K562 (cell line): ENCODE measurements at regions not wholly inside any gene's neighbourhood (a gene's known extent, or its start where the extent isn't known, plus 50 kb on each side); places are given as distances from the start of the nearest gene placed in this dataset.

Source experiments
- ATAC-seq: fragments of 200-7000 bp; cut with Tn5 transposase; 3 replicates; pipeline ENCODE4 v1.9.1; 2020; ENCODE audit warnings: moderate library complexity
- BruUV-seq: library from RNA; stranded (reverse); fragments of 400-500 nt; replicated peaks from 2 replicates; lab custom pipeline; 2021; lab: Mats Ljungman, UMichigan
- CTCF ChIA-PET: fragments of 300-600 bp; formaldehyde crosslinking; extraction: SDS; loops from one replicate; lab custom pipeline; 2021; ENCODE audit warnings: low intra/inter-chr PET ratio; lab: Yijun Ruan, JAX
- POLR2A ChIA-PET: fragments of 300-600, 350-650 bp; sonication (Branson Sonifier 250); formaldehyde crosslinking; extraction: SDS; loops from one replicate; lab custom pipeline; 2021; ENCODE audit warnings: antibody characterized with exemption, inconsistent platforms; lab: Yijun Ruan, JAX
- DNase-seq, 4 experiments: peaks; one replicate each; pipeline versions ENCODE4 v3.0.0 to v3.0.0-alpha.2; 2011 to 2018; ENCODE audit warnings: low spot score in 3 of 4, mixed read lengths in 3 of 4; ENCODE audit errors: extremely low read depth in 1 of 4
- FAIRE-seq: peaks from 2 replicates; lab custom pipeline; 2011; peaks lifted over from hg19 to GRCh38; lab: Jason Lieb, UNC
- H2AFZ ChIP-seq: 2 replicates; pipeline ENCODE4 v1.6.0; 2011; ENCODE audit warnings: low read depth, low read length, control low read depth, inconsistent platforms
- H3K27ac ChIP-seq: fragments of 200-600 bp; 3 replicates; pipeline ENCODE4 v1.8.0; 2011; ENCODE audit warnings: low read depth, mild to moderate bottlenecking, control low read depth, inconsistent platforms, low read length, moderate library complexity, mixed read lengths; ENCODE audit errors: extremely low read depth
- H3K27me3 ChIP-seq, 2 experiments: fragments of 300-600 bp in 1 of 2; 2 replicates in 1 of 2; 3 replicates in 1 of 2; pipeline versions ENCODE4 v1.6.0 to v1.8.0; 2011; ENCODE audit warnings: inconsistent platforms in 2 of 2, low read length in 2 of 2, mild to moderate bottlenecking in 1 of 2, mixed read lengths in 1 of 2, moderate library complexity in 1 of 2; ENCODE audit not compliant: control insufficient read depth in 2 of 2, insufficient read depth in 2 of 2
- H3K36me3 ChIP-seq: fragments of 300-600 bp; 3 replicates; pipeline ENCODE4 v1.8.0; 2011; ENCODE audit warnings: mild to moderate bottlenecking, low read length, inconsistent platforms; ENCODE audit not compliant: control insufficient read depth, insufficient read depth
- H3K4me1 ChIP-seq, 2 experiments: fragments of 200-600 bp in 1 of 2; replicated peaks in 1 of 2; 2 replicates in 1 of 2; 3 replicates in 1 of 2; pipeline versions ENCODE4 v1.5.1 to v1.8.0; 2011; ENCODE audit warnings: inconsistent platforms in 2 of 2, low read length in 2 of 2, mild to moderate bottlenecking in 1 of 2, mixed read lengths in 1 of 2, moderate library complexity in 1 of 2; ENCODE audit not compliant: control insufficient read depth in 2 of 2, insufficient read depth in 2 of 2
- H3K4me2 ChIP-seq: 2 replicates; pipeline ENCODE4 v1.6.1; 2011; ENCODE audit warnings: low read length, control low read depth, inconsistent platforms, mixed read lengths; ENCODE audit not compliant: insufficient read depth
- H3K4me3 ChIP-seq: fragments of 200-600 bp; sonication (generic), shearing (Covaris generic); 2 replicates; pipeline ENCODE4 v1.5.1; 2016; ENCODE audit warnings: control low read depth, inconsistent platforms
- H3K79me2 ChIP-seq: fragments of 200-600 bp; 3 replicates; pipeline ENCODE4 v1.8.0; 2011; ENCODE audit warnings: low read length, inconsistent platforms; ENCODE audit not compliant: control insufficient read depth, insufficient read depth
- H3K9ac ChIP-seq, 2 experiments: 2 replicates each; pipeline versions ENCODE4 v1.6.0 to v1.6.1; 2011; ENCODE audit warnings: low read depth in 2 of 2, low read length in 2 of 2, control low read depth in 1 of 2, inconsistent platforms in 1 of 2, mild to moderate bottlenecking in 1 of 2, mixed read lengths in 1 of 2; ENCODE audit not compliant: insufficient read depth in 1 of 2
- H3K9me1 ChIP-seq: one replicate; pipeline ENCODE4 v1.6.0; 2011; ENCODE audit warnings: inconsistent platforms, mild to moderate bottlenecking, low read length, moderate library complexity; ENCODE audit not compliant: control insufficient read depth, insufficient read depth
- H3K9me3 ChIP-seq: replicated peaks from 2 replicates; pipeline ENCODE4 v1.5.1; 2011; ENCODE audit warnings: low read depth, low read length, inconsistent platforms; ENCODE audit not compliant: control insufficient read depth, insufficient read depth
- H4K20me1 ChIP-seq: replicated peaks from 2 replicates; pipeline ENCODE4 v1.6.1; 2011; ENCODE audit warnings: low read length, inconsistent platforms, mixed read lengths; ENCODE audit not compliant: control insufficient read depth, insufficient read depth
- NCOA6 ChIP-seq: fragments of 450-650 bp; IDR thresholded peaks from 2 replicates; pipeline ENCODE4 v1.6.1; 2017; ENCODE audit warnings: mild to moderate bottlenecking
- NR4A1 ChIP-seq, 2 experiments: fragments of 250-450 bp in 1 of 2; fragments of 450-650 bp in 1 of 2; sonication (Bioruptor Pico) in 1 of 2; IDR thresholded peaks; 2 replicates each; pipeline versions ENCODE4 v1.4.0 to v1.6.1; 2016 to 2020; ENCODE audit warnings: mild to moderate bottlenecking in 2 of 2, missing compliant biosample characterization in 1 of 2, missing genetic modification characterization in 1 of 2, moderate library complexity in 1 of 2
- PTBP1 ChIP-seq: fragments of 200-400 bp; formaldehyde crosslinking; IDR thresholded peaks from 2 replicates; pipeline ENCODE4 v1.6.1; 2017; ENCODE audit warnings: low read depth, low read length
- RBFOX2 ChIP-seq: fragments of 200-400 bp; formaldehyde crosslinking; IDR thresholded peaks from 2 replicates; pipeline ENCODE4 v1.6.1; 2017; ENCODE audit warnings: low read depth, mild to moderate bottlenecking, low read length, moderate library complexity
- SIN3A ChIP-seq, 2 experiments: fragments of 150-350 bp in 1 of 2; IDR thresholded peaks; 2 replicates each; pipeline ENCODE4 v1.6.1; 2011 to 2016; ENCODE audit warnings: borderline replicate concordance in 2 of 2, low read depth in 2 of 2, low read length in 2 of 2, mild to moderate bottlenecking in 2 of 2, moderate library complexity in 2 of 2; ENCODE audit not compliant: control insufficient read depth in 1 of 2
- TARDBP ChIP-seq: fragments of 450-650 bp; IDR thresholded peaks from 2 replicates; pipeline ENCODE4 v1.6.1; 2016
- TOE1 ChIP-seq, 2 experiments: fragments of 450-650 bp in 1 of 2; sonication (generic) in 1 of 2; formaldehyde crosslinking in 1 of 2; IDR thresholded peaks; 2 replicates each; pipeline versions ENCODE4 v1.7.1 to v1.8.0; 2016 to 2022; ENCODE audit warnings: borderline replicate concordance in 2 of 2, mild to moderate bottlenecking in 2 of 2, antibody characterized with exemption in 1 of 2, inconsistent platforms in 1 of 2, low read depth in 1 of 2, missing genetic modification reagents in 1 of 2, moderate library complexity in 1 of 2
- U2AF1 ChIP-seq: fragments of 200-400 bp; formaldehyde crosslinking; optimal IDR thresholded peaks from 2 replicates; pipeline ENCODE3; 2017; ENCODE audit warnings: mild to moderate bottlenecking, low read depth, low read length, moderate library complexity
- ZC3H8 ChIP-seq: fragments of 450-650 bp; IDR thresholded peaks from 2 replicates; pipeline ENCODE4 v1.6.1; 2017
- ZNF121 ChIP-seq: sonication (generic); formaldehyde crosslinking; conservative IDR thresholded peaks from 2 replicates; pipeline ENCODE4 v1.8.0; 2022; ENCODE audit warnings: missing genetic modification reagents
- ZNF174 ChIP-seq: fragments of 250-450 bp; sonication (Bioruptor Pico); IDR thresholded peaks from 2 replicates; pipeline ENCODE4 v1.4.0; 2020; ENCODE audit warnings: mild to moderate bottlenecking
- ZNF217 ChIP-seq: sonication (generic); formaldehyde crosslinking; IDR thresholded peaks from 2 replicates; pipeline ENCODE4 v1.8.0; 2022; ENCODE audit warnings: mild to moderate bottlenecking, missing genetic modification reagents
- WGBS: fragments of 100-300 bp; shearing (Covaris generic); methylation state at CpG from one replicate; pipeline ENCODE4 v1.1.6; 2016; ENCODE audit warnings: low coverage, mixed read lengths; ENCODE audit not compliant: insufficient coverage; ENCODE audit errors: missing lambda C conversion rate; 5-methylcytosine and 5-hydroxymethylcytosine counted together
- in situ Hi-C: fragments of 300-500 bp; cut with MboI; formaldehyde crosslinking; loops from 4 replicates; pipeline ENCODE4 v1.15.0; 2018; ENCODE audit warnings: inconsistent platforms, mixed read lengths
- intact Hi-C: fragments of 100-400 bp; cut with micrococcal nuclease; formaldehyde crosslinking; loops from 2 replicates; pipeline ENCODE4 v1.14.2; 2022
- TF ChIP-seq, protein P1 (sequence below): fragments of 250-450 bp; sonication (Bioruptor Pico); IDR thresholded peaks from 2 replicates; pipeline ENCODE4 v1.8.0; 2021; ENCODE audit warnings: moderate library complexity, mild to moderate bottlenecking, inconsistent platforms
- TF ChIP-seq, protein P2 (sequence below): fragments of 450-650 bp; conservative IDR thresholded peaks from 2 replicates; pipeline ENCODE4 v1.6.1; 2016; ENCODE audit warnings: missing genetic modification characterization, low read depth, mild to moderate bottlenecking, control low read depth, missing compliant biosample characterization
- TF ChIP-seq, protein P3 (sequence below): IDR thresholded peaks from 3 replicates; pipeline ENCODE4 v1.6.1; 2011; ENCODE audit warnings: borderline replicate concordance, mild to moderate bottlenecking; ENCODE audit not compliant: insufficient read length, insufficient read depth

DNA sequence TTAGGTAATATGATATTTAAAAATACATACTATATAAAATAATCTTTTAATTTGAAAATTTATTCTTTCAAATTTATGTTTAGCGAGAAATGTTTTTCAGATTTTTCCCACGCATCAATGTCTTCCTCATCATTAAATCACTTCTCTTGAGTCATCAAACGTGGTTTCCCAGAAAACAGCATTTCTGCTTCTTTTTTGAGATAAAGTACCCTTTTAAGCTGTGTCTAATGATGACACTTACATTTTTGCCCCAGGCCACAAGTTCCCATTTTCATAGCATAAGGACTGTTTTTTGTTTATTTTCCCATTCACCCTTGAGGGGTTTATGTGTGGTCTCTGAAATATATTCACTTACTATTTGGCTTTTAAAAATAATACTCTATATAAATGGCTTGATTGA lies 139.0 kb upstream of the HS3ST3A1 start:
- no peak overlapping the region for H3K4me3 ChIP-seq
- FAIRE-seq (no peak), ATAC-seq (no peak), DNase-seq (no peak)
- no peak overlapping the region for H2AFZ ChIP-seq
- H3K4me2 ChIP-seq, result no peak overlapping the region
- no peak for TF ChIP-seq ZC3H8
- no peak for TF ChIP-seq PTBP1
- no peak for TF ChIP-seq ZNF121 (CRISPR knock-in tag)
- no peak for TF ChIP-seq U2AF1
- no peak for TF ChIP-seq NCOA6
- no peak for TF ChIP-seq TARDBP
- H3K27ac ChIP-seq, result no peak overlapping the region
- CTCF ChIA-PET, result no interaction called here
- no peaks in the 10 kb centered on the region for H3K79me2 ChIP-seq
- H3K9ac ChIP-seq, result no peak overlapping the region
- no peaks in the 10 kb centered on the region for H4K20me1 ChIP-seq
- no TSS peak for BruUV-seq
- H3K9me1 ChIP-seq, result no peaks in the 10 kb centered on the region
- intact Hi-C loops, result no loop called here
- POLR2A ChIA-PET, result no interaction called here
- no peaks in the 10 kb centered on the region for H3K36me3 ChIP-seq
- H3K27me3 ChIP-seq, result no peaks in the 10 kb centered on the region
- WGBS, result 0% methylated on average over 3 of the region's 3 CpGs
- in situ Hi-C loops, result no loop called here
- H3K4me1 ChIP-seq, result no peaks in the 10 kb centered on the region
- no peaks in the 10 kb centered on the region for H3K9me3 ChIP-seq

GRCh38 chr17:13741744-13742143 lies 140.0 kb upstream of the HS3ST3A1 start:
- 0% methylated on average over 1 of the region's 1 CpG for WGBS
- Histone ChIP-seq H3K27me3 (no peaks in the 10 kb centered on the region; a peak in 1 of 5 replicates), H3K27ac (no peak overlapping the region), H3K4me1 (no peaks in the 10 kb centered on the region), H3K4me2 (no peak overlapping the region), H3K36me3 (no peaks in the 10 kb centered on the region), H3K4me3 (no peak overlapping the region), H3K9me1 (no peaks in the 10 kb centered on the region), H3K79me2 (no peaks in the 10 kb centered on the region), H3K9ac (no peak overlapping the region), H2AFZ (no peak overlapping the region), H4K20me1 (no peaks in the 10 kb centered on the region), H3K9me3 (no peaks in the 10 kb centered on the region)
- intact Hi-C loops (no loop called here), in situ Hi-C loops (no loop called here)
- CTCF ChIA-PET, result no interaction called here
- POLR2A ChIA-PET, result no interaction called here
- ATAC-seq (no peak), FAIRE-seq (no peak), DNase-seq (no peak)
- no TSS peak for BruUV-seq
- TF ChIP-seq NR4A1 (CRISPR knock-in tag; IDR thresholded peaks at IDR 0.05), result no peak
- no peak for TF ChIP-seq NR4A1 (tag; IDR thresholded peaks at IDR 0.05)
- TF ChIP-seq, protein P1, sequence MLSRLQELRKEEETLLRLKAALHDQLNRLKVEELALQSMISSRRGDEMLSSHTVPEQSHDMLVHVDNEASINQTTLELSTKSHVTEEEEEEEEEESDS (CRISPR knock-in tag), result no peak
- TF ChIP-seq SIN3A (IDR thresholded peaks at IDR 0.05; ENCODE audit: borderline replicate concordance in 2 of 2, control insufficient read depth in 1 of 2, low read depth in 2 of 2, low read length in 2 of 2), result no peak
- no peak for TF ChIP-seq TOE1 (IDR thresholded peaks at IDR 0.05; ENCODE audit: borderline replicate concordance)
- no peak for TF ChIP-seq TOE1 (CRISPR knock-in tag; IDR thresholded peaks at IDR 0.05; ENCODE audit: borderline replicate concordance, low read depth)
- TF ChIP-seq, protein P2, sequence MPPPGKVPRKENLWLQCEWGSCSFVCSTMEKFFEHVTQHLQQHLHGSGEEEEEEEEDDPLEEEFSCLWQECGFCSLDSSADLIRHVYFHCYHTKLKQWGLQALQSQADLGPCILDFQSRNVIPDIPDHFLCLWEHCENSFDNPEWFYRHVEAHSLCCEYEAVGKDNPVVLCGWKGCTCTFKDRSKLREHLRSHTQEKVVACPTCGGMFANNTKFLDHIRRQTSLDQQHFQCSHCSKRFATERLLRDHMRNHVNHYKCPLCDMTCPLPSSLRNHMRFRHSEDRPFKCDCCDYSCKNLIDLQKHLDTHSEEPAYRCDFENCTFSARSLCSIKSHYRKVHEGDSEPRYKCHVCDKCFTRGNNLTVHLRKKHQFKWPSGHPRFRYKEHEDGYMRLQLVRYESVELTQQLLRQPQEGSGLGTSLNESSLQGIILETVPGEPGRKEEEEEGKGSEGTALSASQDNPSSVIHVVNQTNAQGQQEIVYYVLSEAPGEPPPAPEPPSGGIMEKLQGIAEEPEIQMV (tag), result no peak
- TF ChIP-seq ZNF174 (CRISPR knock-in tag), result no peak
- no peak for TF ChIP-seq RBFOX2
- TF ChIP-seq, protein P3, sequence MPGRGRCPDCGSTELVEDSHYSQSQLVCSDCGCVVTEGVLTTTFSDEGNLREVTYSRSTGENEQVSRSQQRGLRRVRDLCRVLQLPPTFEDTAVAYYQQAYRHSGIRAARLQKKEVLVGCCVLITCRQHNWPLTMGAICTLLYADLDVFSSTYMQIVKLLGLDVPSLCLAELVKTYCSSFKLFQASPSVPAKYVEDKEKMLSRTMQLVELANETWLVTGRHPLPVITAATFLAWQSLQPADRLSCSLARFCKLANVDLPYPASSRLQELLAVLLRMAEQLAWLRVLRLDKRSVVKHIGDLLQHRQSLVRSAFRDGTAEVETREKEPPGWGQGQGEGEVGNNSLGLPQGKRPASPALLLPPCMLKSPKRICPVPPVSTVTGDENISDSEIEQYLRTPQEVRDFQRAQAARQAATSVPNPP, result no peak
- TF ChIP-seq ZNF217, result no peak
